ENCODE measurements at regions not wholly inside any gene's neighbourhood (a gene's known extent, or its start where the extent isn't known, plus 50 kb on each side); places are given as distances from the start of the nearest gene placed in this dataset.

DNA sequence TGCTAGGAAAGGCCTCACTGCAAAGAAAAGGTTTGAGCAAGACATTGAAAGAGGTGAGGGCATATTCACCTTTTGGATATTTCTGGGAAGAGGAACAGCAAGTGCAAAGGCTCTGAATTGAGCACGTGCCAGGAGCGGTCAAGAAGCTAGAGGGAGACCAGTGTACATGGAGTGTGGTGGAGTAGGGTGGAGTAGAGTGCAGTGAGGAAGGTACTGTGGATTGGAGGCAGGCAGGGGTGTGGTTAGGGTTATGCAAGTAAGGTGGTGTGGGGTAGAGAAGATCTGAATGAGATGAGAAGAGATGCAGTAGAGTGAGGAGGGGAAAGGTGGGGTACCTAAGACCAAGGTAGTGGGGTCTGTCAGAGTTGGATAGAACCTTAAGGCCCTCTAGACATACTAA is 119.6 kb downstream of the OMA1 start:
- TF ChIP-seq, protein P1, sequence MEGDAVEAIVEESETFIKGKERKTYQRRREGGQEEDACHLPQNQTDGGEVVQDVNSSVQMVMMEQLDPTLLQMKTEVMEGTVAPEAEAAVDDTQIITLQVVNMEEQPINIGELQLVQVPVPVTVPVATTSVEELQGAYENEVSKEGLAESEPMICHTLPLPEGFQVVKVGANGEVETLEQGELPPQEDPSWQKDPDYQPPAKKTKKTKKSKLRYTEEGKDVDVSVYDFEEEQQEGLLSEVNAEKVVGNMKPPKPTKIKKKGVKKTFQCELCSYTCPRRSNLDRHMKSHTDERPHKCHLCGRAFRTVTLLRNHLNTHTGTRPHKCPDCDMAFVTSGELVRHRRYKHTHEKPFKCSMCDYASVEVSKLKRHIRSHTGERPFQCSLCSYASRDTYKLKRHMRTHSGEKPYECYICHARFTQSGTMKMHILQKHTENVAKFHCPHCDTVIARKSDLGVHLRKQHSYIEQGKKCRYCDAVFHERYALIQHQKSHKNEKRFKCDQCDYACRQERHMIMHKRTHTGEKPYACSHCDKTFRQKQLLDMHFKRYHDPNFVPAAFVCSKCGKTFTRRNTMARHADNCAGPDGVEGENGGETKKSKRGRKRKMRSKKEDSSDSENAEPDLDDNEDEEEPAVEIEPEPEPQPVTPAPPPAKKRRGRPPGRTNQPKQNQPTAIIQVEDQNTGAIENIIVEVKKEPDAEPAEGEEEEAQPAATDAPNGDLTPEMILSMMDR (conservative IDR thresholded peaks at IDR 0.05), result no peak
- no peak for TF ChIP-seq EZH2 (IDR thresholded peaks at IDR 0.05; ENCODE audit: low read depth)

Data from PC-9 (cell line).